GM20000 (cell line): ENCODE measurements at regions not wholly inside any gene's neighbourhood (a gene's known extent, or its start where the extent isn't known, plus 50 kb on each side); places are given as distances from the start of the nearest gene placed in this dataset.

Experiments used
- DNase-seq: peaks from one replicate; pipeline ENCODE4 v3.0.0; 2012; ENCODE audit warnings: low spot score
- CTCF ChIP-seq: IDR thresholded peaks from 2 replicates; pipeline ENCODE4 v1.5.1; 2012; ENCODE audit warnings: mild to moderate bottlenecking, control low read depth; ENCODE audit errors: extremely low read depth, missing control alignments

GRCh38 chr6:14986370-14986769 lies 259.5 kb upstream of the JARID2 start:
- DNase-seq, result no peak
- TF ChIP-seq CTCF, result no peak

- no peak for DNase-seq
- no peak for TF ChIP-seq CTCF
Measured at GRCh38 chr6:14987490-14987889, 258.4 kb upstream of the JARID2 start.

GRCh38 chr6:14992382-14992781 lies 253.5 kb upstream of the JARID2 start:
- TF ChIP-seq CTCF, result no peak
- DNase-seq, result no peak

GRCh38 chr6:14995208-14995607 lies 250.7 kb upstream of the JARID2 start:
- DNase-seq, result no peak
- TF ChIP-seq CTCF, result no peak

GRCh38 chr6:14995966-14996602 lies 249.8 kb upstream of the JARID2 start:
- DNase-seq, result no peak
- TF ChIP-seq CTCF, result no peak

GRCh38 chr6:14996892-14997291 lies 249.0 kb upstream of the JARID2 start:
- TF ChIP-seq CTCF, result no peak
- no peak for DNase-seq

GRCh38 chr6:14997507-14997906 lies 248.4 kb upstream of the JARID2 start:
- TF ChIP-seq CTCF, result no peak

More at GRCh38 chr6:14997507-14997906, 248.4 kb upstream of the JARID2 start:
- no peak for DNase-seq
